ENCODE measurements at regions not wholly inside any gene's neighbourhood (a gene's known extent, or its start where the extent isn't known, plus 50 kb on each side); places are given as distances from the start of the nearest gene placed in this dataset.

- no peaks in the 10 kb centered on the region for H3K9me3 ChIP-seq (ENCODE audit: control insufficient read depth, insufficient read depth, low read length)
- H3F3A ChIP-seq (ENCODE audit: control insufficient read depth, insufficient read depth) = no peaks in the 10 kb centered on the region
- H3K4me2 ChIP-seq (ENCODE audit: low read length) = no peak overlapping the region
- no peaks in the 10 kb centered on the region for H3K9me2 ChIP-seq (replicated peaks; ENCODE audit: control insufficient read depth, low read length)
- H3K27ac ChIP-seq (ENCODE audit: low read depth, low read length) = no peak overlapping the region
- H3K36me3 ChIP-seq (ENCODE audit: control insufficient read depth, low read length) = no peaks in the 10 kb centered on the region
- H4K20me1 ChIP-seq (ENCODE audit: control insufficient read depth, insufficient read depth, low read depth, low read length) = no peaks in the 10 kb centered on the region
- TF ChIP-seq CTCF (IDR thresholded peaks at IDR 0.05; ENCODE audit: low read depth, low read length, poor library complexity, severe bottlenecking) (no peak), EZH2phosphoT487 (IDR thresholded peaks at IDR 0.05; ENCODE audit: borderline replicate concordance, low read length) (no peak)
- no peaks in the 10 kb centered on the region for H3K4me1 ChIP-seq (ENCODE audit: control insufficient read depth, low read length)
- H3K27me3 ChIP-seq (ENCODE audit: control insufficient read depth, low read length) = peaks cover 3% of the 10 kb centered on the region; the same call in 1 of the 2 replicates
- no peak overlapping the region for H3K4me3 ChIP-seq (ENCODE audit: low read length)
- no peaks in the 10 kb centered on the region for H3K79me2 ChIP-seq (ENCODE audit: control insufficient read depth, low read length)
These were observed 124.5 kb downstream of the BARX1 start for GRCh38 chr9:93830606-93831005.

- Histone ChIP-seq H3K4me1 (ENCODE audit: control insufficient read depth, low read length) (no peaks in the 10 kb centered on the region), H3K36me3 (ENCODE audit: control insufficient read depth, low read length) (no peaks in the 10 kb centered on the region), H3K9me3 (ENCODE audit: control insufficient read depth, insufficient read depth, low read length) (no peaks in the 10 kb centered on the region), H3K27me3 (ENCODE audit: control insufficient read depth, low read length) (peaks cover 3% of the 10 kb centered on the region; the same call in 1 of the 2 replicates), H3K4me2 (ENCODE audit: low read length) (no peak overlapping the region), H3K4me3 (ENCODE audit: low read length) (no peak overlapping the region), H4K20me1 (ENCODE audit: control insufficient read depth, insufficient read depth, low read depth, low read length) (no peaks in the 10 kb centered on the region), H3K27ac (ENCODE audit: low read depth, low read length) (no peak overlapping the region), H3F3A (ENCODE audit: control insufficient read depth, insufficient read depth) (no peaks in the 10 kb centered on the region), H3K79me2 (ENCODE audit: control insufficient read depth, low read length) (no peaks in the 10 kb centered on the region), H3K9me2 (replicated peaks; ENCODE audit: control insufficient read depth, low read length) (no peaks in the 10 kb centered on the region)
- no peak for TF ChIP-seq CTCF (IDR thresholded peaks at IDR 0.05; ENCODE audit: low read depth, low read length, poor library complexity, severe bottlenecking)
- TF ChIP-seq EZH2phosphoT487 (IDR thresholded peaks at IDR 0.05; ENCODE audit: borderline replicate concordance, low read length) = no peak
These were observed 125.1 kb downstream of the BARX1 start for GRCh38 chr9:93830012-93830596.

- no peaks in the 10 kb centered on the region for H3K4me1 ChIP-seq (ENCODE audit: control insufficient read depth, low read length)
- H3K27ac ChIP-seq (ENCODE audit: low read depth, low read length) = no peak overlapping the region
- no peaks in the 10 kb centered on the region for H4K20me1 ChIP-seq (ENCODE audit: control insufficient read depth, insufficient read depth, low read depth, low read length)
- peaks cover 3% of the 10 kb centered on the region; the same call in 1 of the 2 replicates for H3K27me3 ChIP-seq (ENCODE audit: control insufficient read depth, low read length)
- no peak overlapping the region for H3K4me3 ChIP-seq (ENCODE audit: low read length)
- no peak for TF ChIP-seq CTCF (IDR thresholded peaks at IDR 0.05; ENCODE audit: low read depth, low read length, poor library complexity, severe bottlenecking)
- no peak for TF ChIP-seq EZH2phosphoT487 (IDR thresholded peaks at IDR 0.05; ENCODE audit: borderline replicate concordance, low read length)
- H3K9me2 ChIP-seq (replicated peaks; ENCODE audit: control insufficient read depth, low read length) = no peaks in the 10 kb centered on the region
- no peaks in the 10 kb centered on the region for H3K36me3 ChIP-seq (ENCODE audit: control insufficient read depth, low read length)
- H3K4me2 ChIP-seq (ENCODE audit: low read length) = no peak overlapping the region
- no peaks in the 10 kb centered on the region for H3K79me2 ChIP-seq (ENCODE audit: control insufficient read depth, low read length)
- no peaks in the 10 kb centered on the region for H3K9me3 ChIP-seq (ENCODE audit: control insufficient read depth, insufficient read depth, low read length)
- no peaks in the 10 kb centered on the region for H3F3A ChIP-seq (ENCODE audit: control insufficient read depth, insufficient read depth)
These were observed 125.7 kb downstream of the BARX1 start for GRCh38 chr9:93829271-93830011.

All from DOHH2 (cell line).